T-cell (primary cell): ENCODE measurements at regions not wholly inside any gene's neighbourhood (a gene's known extent, or its start where the extent isn't known, plus 50 kb on each side); places are given as distances from the start of the nearest gene placed in this dataset.

ENCODE experiments used
- ATAC-seq, 4 experiments: fragments of 200-7000 bp in 3 of 4; fragments of 150-1000 bp in 1 of 4; cut with Tn5 transposase; replicated peaks in 1 of 4; 1 replicate in 3 of 4; 2 replicates in 1 of 4; pipeline ENCODE4 v1.10.0; 2021; ENCODE audit warnings: moderate library complexity in 3 of 4, mild to moderate bottlenecking in 2 of 4, moderate number of reproducible peaks in 1 of 4
- CTCF ChIA-PET, 2 donors: fragments of 300-600 bp; sonication (Branson Sonifier 250); formaldehyde crosslinking; loops; one replicate each; lab custom pipeline; 2022; ENCODE audit warnings: antibody characterized with exemption in 2 of 2; lab: Charles Lee
- POLR2A ChIA-PET, 2 donors: fragments of 300-600 bp; sonication (Branson Sonifier 250); formaldehyde crosslinking; loops; one replicate each; lab custom pipeline; 2022; ENCODE audit warnings: antibody characterized with exemption in 2 of 2; lab: Charles Lee
- DNase-seq, 35 experiments: peaks; one replicate each; pipeline versions ENCODE4 v3.0.0 to v3.0.0-alpha.2; 2013 to 2023
- H3K27ac ChIP-seq: one replicate; pipeline ENCODE4 v1.5.1; 2013; ENCODE audit warnings: low read length
- H3K27me3 ChIP-seq, 2 experiments: replicated peaks in 1 of 2; 1 replicate in 1 of 2; 2 replicates in 1 of 2; pipeline versions ENCODE4 v1.6.1 to v1.7.0; 2013; ENCODE audit warnings: low read length in 1 of 2, mixed read lengths in 1 of 2; ENCODE audit not compliant: control insufficient read depth in 2 of 2, insufficient read depth in 2 of 2; ENCODE audit errors: extremely low read depth in 1 of 2
- H3K36me3 ChIP-seq, 2 donors: 1 replicate in 1 of 2; 2 replicates in 1 of 2; pipeline versions ENCODE4 v1.6.1 to v1.7.0; 2013; ENCODE audit warnings: low read length in 1 of 2; ENCODE audit not compliant: control insufficient read depth in 2 of 2, insufficient read depth in 1 of 2; ENCODE audit errors: extremely low read depth in 1 of 2
- H3K4me1 ChIP-seq, 2 experiments: 1 replicate in 1 of 2; 2 replicates in 1 of 2; pipeline versions ENCODE4 v1.6.1 to v1.7.0; 2013; ENCODE audit warnings: low read length in 2 of 2, mixed read lengths in 1 of 2; ENCODE audit not compliant: insufficient read depth in 2 of 2, control insufficient read depth in 1 of 2; ENCODE audit errors: extremely low read depth in 1 of 2
- H3K4me3 ChIP-seq, 2 donors: 1 replicate in 1 of 2; 2 replicates in 1 of 2; pipeline versions ENCODE4 v1.5.1 to v1.7.0; 2013; ENCODE audit warnings: mild to moderate bottlenecking in 2 of 2, low read length in 1 of 2, moderate library complexity in 1 of 2; ENCODE audit not compliant: control insufficient read depth in 1 of 2; ENCODE audit errors: extremely low read depth in 1 of 2
- H3K9me3 ChIP-seq: 2 replicates; pipeline ENCODE4 v1.7.0; 2013
- H3K27ac Mint-ChIP-seq, 2 donors: one replicate each; pipeline ENCODE4 v1.8.0; 2020 to 2021; ENCODE audit warnings: mild to moderate bottlenecking in 2 of 2, mixed read lengths in 2 of 2
- H3K27me3 Mint-ChIP-seq, 2 donors: one replicate each; pipeline ENCODE4 v1.8.0; 2021 to 2022; ENCODE audit warnings: mixed read lengths in 2 of 2
- H3K36me3 Mint-ChIP-seq: one replicate; pipeline ENCODE4 v1.8.0; 2021; ENCODE audit warnings: mixed read lengths
- H3K4me1 Mint-ChIP-seq, 3 donors: one replicate each; pipeline ENCODE4 v1.8.0; 2020 to 2022; ENCODE audit warnings: mixed read lengths in 3 of 3, mild to moderate bottlenecking in 1 of 3
- H3K4me3 Mint-ChIP-seq, 3 donors: one replicate each; pipeline ENCODE4 v1.8.0; 2020 to 2022; ENCODE audit warnings: mild to moderate bottlenecking in 3 of 3, mixed read lengths in 3 of 3, moderate library complexity in 3 of 3
- H3K9me3 Mint-ChIP-seq, 3 donors: one replicate each; pipeline ENCODE4 v1.8.0; 2020 to 2022; ENCODE audit warnings: mixed read lengths in 3 of 3
- WGBS: methylation state at CpG from one replicate; pipeline ENCODE4 v1.1.5; 2013; ENCODE audit warnings: missing lambda C conversion rate; ENCODE audit not compliant: insufficient coverage; 5-methylcytosine and 5-hydroxymethylcytosine counted together

DNA sequence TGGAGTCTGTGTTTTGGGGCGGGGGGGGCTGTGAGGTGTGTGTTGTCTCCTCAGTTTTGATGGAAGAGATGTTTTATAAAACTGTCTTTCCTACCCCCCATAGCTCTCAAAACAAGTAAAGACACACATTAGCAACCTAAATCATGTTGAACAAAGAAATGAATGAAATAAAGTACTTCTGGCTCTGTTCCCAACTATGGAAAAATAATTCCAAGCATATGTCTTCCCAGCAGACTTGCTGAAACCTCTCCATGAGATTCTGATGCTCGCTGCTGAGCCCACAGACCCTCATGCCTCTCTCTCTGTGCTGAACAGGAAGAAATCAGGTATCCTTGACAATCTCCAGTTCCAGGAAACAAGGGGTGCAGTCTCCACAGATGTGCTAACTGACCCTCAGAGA is 226.7 kb upstream of the KLHL29 start:
- Histone ChIP-seq H3K27ac (no peak overlapping the region), H3K4me1 (no peaks in the 10 kb centered on the region), H3K27me3 (no peaks in the 10 kb centered on the region), H3K4me3 (no peak overlapping the region), H3K9me3 (no peaks in the 10 kb centered on the region), H3K36me3 (no peaks in the 10 kb centered on the region)
- POLR2A ChIA-PET = no interaction called here
- peaks cover 0 to 3% (median 0%) of the 10 kb centered on the region in 3 donors for H3K9me3 Mint-ChIP-seq
- H3K4me3 Mint-ChIP-seq = no peak overlapping the region
- no peak overlapping the region for H3K27ac Mint-ChIP-seq
- WGBS = 29% methylated on average over 1 of the region's 2 CpGs
- H3K36me3 Mint-ChIP-seq = no peaks in the 10 kb centered on the region
- ATAC-seq (no peak), DNase-seq (no peak)
- no peaks in the 10 kb centered on the region for H3K4me1 Mint-ChIP-seq
- CTCF ChIA-PET = no interaction called here
- H3K27me3 Mint-ChIP-seq = peaks cover 0 to 1% of the 10 kb centered on the region in 2 donors

GRCh38 chr2:23159746-23160405 is 225.1 kb upstream of the KLHL29 start:
- Histone ChIP-seq H3K4me3 (no peak overlapping the region), H3K9me3 (no peaks in the 10 kb centered on the region), H3K36me3 (no peaks in the 10 kb centered on the region), H3K4me1 (no peaks in the 10 kb centered on the region), H3K27ac (no peak overlapping the region), H3K27me3 (no peaks in the 10 kb centered on the region)
- DNase-seq (no peak), ATAC-seq (no peak)
- ChIA-PET POLR2A (no interaction called here), CTCF (no interaction called here)
- peaks cover 0 to 3% (median 0%) of the 10 kb centered on the region in 3 donors for H3K9me3 Mint-ChIP-seq
- 48% methylated on average over 2 of the region's 5 CpGs for WGBS
- H3K27me3 Mint-ChIP-seq = peaks cover 2 to 3% of the 10 kb centered on the region in 2 donors
- no peaks in the 10 kb centered on the region for H3K36me3 Mint-ChIP-seq
- no peaks in the 10 kb centered on the region for H3K4me1 Mint-ChIP-seq
- H3K4me3 Mint-ChIP-seq = no peak overlapping the region
- no peak overlapping the region for H3K27ac Mint-ChIP-seq

- no peak overlapping the region for H3K27ac Mint-ChIP-seq
- no peaks in the 10 kb centered on the region for H3K4me1 Mint-ChIP-seq
- ChIA-PET POLR2A (no interaction called here), CTCF (no interaction called here)
- Histone ChIP-seq H3K36me3 (no peaks in the 10 kb centered on the region), H3K27me3 (peaks cover 0 to 6% of the 10 kb centered on the region in 2 experiments), H3K27ac (no peak overlapping the region), H3K9me3 (no peaks in the 10 kb centered on the region), H3K4me1 (no peaks in the 10 kb centered on the region), H3K4me3 (no peak overlapping the region)
- WGBS = 38% methylated on average over 1 of the region's 2 CpGs
- no peaks in the 10 kb centered on the region for H3K9me3 Mint-ChIP-seq
- H3K27me3 Mint-ChIP-seq = peaks cover 11 to 20% of the 10 kb centered on the region in 2 donors
- no peak overlapping the region for H3K4me3 Mint-ChIP-seq
- ATAC-seq (no peak), DNase-seq (no peak)
- no peaks in the 10 kb centered on the region for H3K36me3 Mint-ChIP-seq
These were observed 220.8 kb upstream of the KLHL29 start for GRCh38 chr2:23164173-23164572.

GRCh38 chr2:23169896-23170295 is 215.1 kb upstream of the KLHL29 start:
- no peak for DNase-seq
- ATAC-seq = no peak
- CTCF ChIA-PET = no interaction called here
- no CpG with 5 or more reads among the region's 1 CpG for WGBS
- Histone ChIP-seq H3K27ac (no peak overlapping the region), H3K36me3 (no peaks in the 10 kb centered on the region), H3K4me3 (no peak overlapping the region), H3K27me3 (peaks cover 0 to 9% of the 10 kb centered on the region in 2 experiments), H3K9me3 (no peaks in the 10 kb centered on the region), H3K4me1 (no peaks in the 10 kb centered on the region)
- POLR2A ChIA-PET = no interaction called here
- no peak overlapping the region for H3K4me3 Mint-ChIP-seq
- peaks cover 8 to 31% of the 10 kb centered on the region in 2 donors for H3K27me3 Mint-ChIP-seq
- H3K9me3 Mint-ChIP-seq = peaks cover 0 to 4% (median 3%) of the 10 kb centered on the region in 3 donors
- no peaks in the 10 kb centered on the region for H3K4me1 Mint-ChIP-seq
- no peak overlapping the region for H3K27ac Mint-ChIP-seq
- no peaks in the 10 kb centered on the region for H3K36me3 Mint-ChIP-seq

- peaks cover 5 to 23% of the 10 kb centered on the region in 2 donors for H3K27me3 Mint-ChIP-seq
- peaks cover 0 to 6% of the 10 kb centered on the region in 2 experiments for H3K27me3 ChIP-seq
- H3K9me3 Mint-ChIP-seq = peaks cover 0 to 4% (median 3%) of the 10 kb centered on the region in 3 donors
- ChIA-PET POLR2A (no interaction called here), CTCF (no interaction called here)
- DNase-seq = no peak
- H3K4me3 ChIP-seq = no peak overlapping the region
- H3K4me3 Mint-ChIP-seq = no peak overlapping the region
- H3K4me1 Mint-ChIP-seq = no peaks in the 10 kb centered on the region
- no peaks in the 10 kb centered on the region for H3K9me3 ChIP-seq
- H3K27ac ChIP-seq = no peak overlapping the region
- no peak overlapping the region for H3K27ac Mint-ChIP-seq
- H3K36me3 Mint-ChIP-seq = no peaks in the 10 kb centered on the region
- H3K36me3 ChIP-seq = no peaks in the 10 kb centered on the region
- ATAC-seq = no peak
- H3K4me1 ChIP-seq = no peaks in the 10 kb centered on the region
These were observed 213.9 kb upstream of the KLHL29 start for GRCh38 chr2:23171108-23171507.

- no peaks in the 10 kb centered on the region for H3K4me1 ChIP-seq
- no peaks in the 10 kb centered on the region for H3K9me3 ChIP-seq
- no CpG with 5 or more reads among the region's 2 CpGs for WGBS
- Mint-ChIP-seq H3K27ac (no peak overlapping the region), H3K4me3 (no peak overlapping the region), H3K27me3 (peaks cover 1 to 10% of the 10 kb centered on the region in 2 donors), H3K36me3 (no peaks in the 10 kb centered on the region), H3K4me1 (no peaks in the 10 kb centered on the region), H3K9me3 (peaks cover 4 to 16% (median 5%) of the 10 kb centered on the region in 3 donors)
- DNase-seq = no peak
- H3K36me3 ChIP-seq = no peaks in the 10 kb centered on the region
- no peaks in the 10 kb centered on the region for H3K27me3 ChIP-seq
- no peak overlapping the region for H3K27ac ChIP-seq
- no peak overlapping the region for H3K4me3 ChIP-seq
- POLR2A ChIA-PET = no interaction called here
- no peak for ATAC-seq
- CTCF ChIA-PET = no interaction called here
These were observed 206.6 kb upstream of the KLHL29 start for GRCh38 chr2:23178396-23178795.

DNA sequence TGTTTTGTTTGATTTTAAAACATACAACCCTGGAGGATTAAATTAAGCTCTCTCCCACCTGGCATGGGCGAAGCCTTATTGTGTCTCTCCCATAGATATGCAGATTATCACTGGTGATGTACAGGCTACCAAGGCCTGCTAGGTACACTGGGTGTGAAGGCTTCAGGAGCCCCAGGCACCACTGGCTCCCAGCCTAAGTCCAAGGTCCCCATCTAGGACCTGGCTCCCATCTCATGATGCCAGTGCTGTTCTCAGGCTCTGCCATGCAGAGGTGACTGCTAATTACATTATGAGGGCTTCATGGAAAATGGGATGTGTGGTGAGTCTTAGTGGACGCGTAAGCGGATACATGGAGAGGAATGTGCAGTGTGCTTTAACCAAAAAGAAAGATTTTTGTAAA is 201.2 kb upstream of the KLHL29 start:
- CTCF ChIA-PET = no interaction called here
- H3K4me3 ChIP-seq = no peak overlapping the region
- H3K4me1 ChIP-seq = no peaks in the 10 kb centered on the region
- Mint-ChIP-seq H3K9me3 (peaks cover 4 to 13% (median 4%) of the 10 kb centered on the region in 3 donors), H3K27me3 (peaks cover 0 to 3% of the 10 kb centered on the region in 2 donors), H3K4me1 (no peaks in the 10 kb centered on the region), H3K4me3 (no peak overlapping the region), H3K27ac (no peak overlapping the region), H3K36me3 (no peaks in the 10 kb centered on the region)
- DNase-seq (no peak), ATAC-seq (no peak)
- POLR2A ChIA-PET = no interaction called here
- H3K27ac ChIP-seq = no peak overlapping the region
- no peaks in the 10 kb centered on the region for H3K9me3 ChIP-seq
- no CpG with 5 or more reads among the region's 4 CpGs for WGBS
- H3K36me3 ChIP-seq = no peaks in the 10 kb centered on the region
- peaks cover 0 to 2% of the 10 kb centered on the region in 2 experiments for H3K27me3 ChIP-seq
